GM21360 (cell line): ENCODE measurements at regions not wholly inside any gene's neighbourhood (a gene's known extent, or its start where the extent isn't known, plus 50 kb on each side); places are given as distances from the start of the nearest gene placed in this dataset.
A peak's percentile ranks its signal among the peaks of the same experiment; 100 is the strongest.
"Not testable (repeated sequence)": the region's sequence is repeated elsewhere in the genome, so short reads cannot be mapped to it uniquely, and the experiment has no call there.

ENCODE experiments used
- ATAC-seq: cut with Tn5 transposase; IDR thresholded peaks from one replicate; pipeline ENCODE4 v1.9.1; 2021; ENCODE audit warnings: mild to moderate bottlenecking, moderate library complexity; ENCODE audit not compliant: unreplicated experiment

GRCh38 chr4:26233350-26233749 lies 87.5 kb upstream of the RBPJ start:
- ATAC-seq: no peak

- ATAC-seq: no peak
Measured at GRCh38 chr4:26235500-26235899, 85.3 kb upstream of the RBPJ start.

- ATAC-seq: no peak
Measured at GRCh38 chr4:26237916-26238315, 82.9 kb upstream of the RBPJ start.

- no peak for ATAC-seq
Measured at GRCh38 chr4:26238426-26238777, 82.4 kb upstream of the RBPJ start.

GRCh38 chr4:26238778-26239679 lies 81.8 kb upstream of the RBPJ start:
- ATAC-seq: no peak

- ATAC-seq: no peak
Measured at GRCh38 chr4:26239801-26240200, 81.0 kb upstream of the RBPJ start.

DNA sequence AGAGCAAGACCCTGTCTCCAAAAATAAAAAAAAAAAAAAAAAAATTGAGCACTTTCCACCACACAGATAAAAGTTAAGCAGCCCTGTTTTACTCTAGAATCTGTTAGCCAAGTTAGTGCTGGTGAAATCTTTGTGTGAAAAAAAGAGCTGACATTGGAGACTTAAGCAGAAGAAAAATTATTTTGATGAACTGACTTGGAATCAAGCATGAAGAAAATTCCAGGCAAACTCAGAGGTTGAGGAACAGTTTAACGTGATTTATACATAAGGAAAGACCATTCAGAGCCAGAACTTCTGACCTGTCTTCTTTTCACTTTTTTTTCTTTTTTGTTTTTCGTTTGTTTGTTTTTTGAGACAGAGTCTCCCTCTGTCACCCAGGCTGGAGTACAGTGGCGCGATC lies 79.6 kb upstream of the RBPJ start:
- no peak for ATAC-seq

DNA sequence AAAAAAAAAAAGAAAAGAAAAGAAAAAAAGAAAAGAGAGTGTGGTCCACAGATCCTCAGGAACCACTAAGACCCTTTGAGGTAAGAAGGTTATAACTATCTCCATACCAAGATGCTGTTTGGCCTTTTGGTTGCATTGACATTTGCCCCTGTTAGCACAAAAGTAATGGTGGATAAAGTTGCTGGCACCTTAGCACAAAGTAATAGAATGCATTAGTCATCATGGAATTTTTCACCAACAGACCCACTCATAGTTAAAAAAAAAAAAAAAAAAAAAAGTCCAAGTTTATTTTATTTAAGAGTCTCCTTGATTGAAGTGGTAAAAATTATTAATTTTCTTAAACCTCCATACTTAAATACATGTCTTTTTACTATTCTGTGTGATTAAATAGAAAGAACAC lies 78.4 kb upstream of the RBPJ start:
- ATAC-seq: no peak

DNA sequence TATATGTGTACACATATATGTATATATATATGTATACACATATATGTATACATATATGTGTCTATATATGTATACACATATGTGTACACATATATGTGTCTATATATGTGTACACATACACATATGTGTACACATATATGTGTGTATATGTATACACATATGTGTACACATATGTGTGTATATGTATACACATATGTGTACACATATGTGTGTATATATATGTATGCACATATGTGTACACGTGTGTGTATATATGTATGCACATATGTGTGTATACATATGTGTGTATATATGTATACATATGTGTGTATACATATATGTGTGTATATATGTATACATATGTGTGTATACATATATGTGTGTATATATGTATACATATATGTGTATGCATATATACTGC lies 76.7 kb upstream of the RBPJ start:
- not testable (repeated sequence) for ATAC-seq

DNA sequence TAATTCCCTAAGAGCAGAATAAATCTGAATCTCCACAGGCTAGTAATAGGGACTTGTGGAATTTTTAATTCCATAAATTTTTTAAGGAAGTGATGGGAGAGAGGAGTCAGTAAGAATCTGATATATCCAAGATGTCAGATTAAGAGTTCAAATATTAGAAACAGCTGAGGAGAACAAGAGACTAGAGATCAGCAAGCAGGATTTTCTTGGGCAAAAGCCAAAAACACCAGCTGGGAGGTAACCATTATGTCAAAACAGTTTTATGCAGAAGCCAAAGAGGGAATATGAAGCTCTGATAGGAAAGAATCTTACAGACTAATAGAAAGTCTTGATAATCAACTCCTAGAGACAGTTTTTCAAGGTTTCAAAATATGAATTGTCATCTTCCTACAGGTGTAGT lies 72.2 kb upstream of the RBPJ start:
- no peak for ATAC-seq

GRCh38 chr4:26252349-26253025 lies 68.3 kb upstream of the RBPJ start:
- no peak for ATAC-seq

DNA sequence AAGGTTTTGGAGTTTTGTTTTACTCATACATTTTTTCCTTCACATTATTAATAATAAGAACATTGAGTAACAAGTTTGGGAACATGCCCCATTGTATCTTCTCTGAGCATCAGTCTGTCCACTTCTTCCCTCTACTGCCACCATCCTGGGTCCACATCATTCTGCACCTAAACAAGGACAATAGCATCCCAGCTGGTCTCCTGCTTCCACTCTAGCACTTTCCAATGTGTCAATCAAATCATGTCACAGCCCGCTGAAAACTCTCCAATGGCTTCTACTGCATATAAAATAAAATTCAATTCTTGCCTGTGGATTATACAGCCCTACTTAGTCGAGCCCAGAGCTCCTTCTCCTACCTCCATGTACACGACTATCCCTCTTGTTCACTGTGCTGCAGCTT lies 66.8 kb upstream of the RBPJ start:
- ATAC-seq: no peak

DNA sequence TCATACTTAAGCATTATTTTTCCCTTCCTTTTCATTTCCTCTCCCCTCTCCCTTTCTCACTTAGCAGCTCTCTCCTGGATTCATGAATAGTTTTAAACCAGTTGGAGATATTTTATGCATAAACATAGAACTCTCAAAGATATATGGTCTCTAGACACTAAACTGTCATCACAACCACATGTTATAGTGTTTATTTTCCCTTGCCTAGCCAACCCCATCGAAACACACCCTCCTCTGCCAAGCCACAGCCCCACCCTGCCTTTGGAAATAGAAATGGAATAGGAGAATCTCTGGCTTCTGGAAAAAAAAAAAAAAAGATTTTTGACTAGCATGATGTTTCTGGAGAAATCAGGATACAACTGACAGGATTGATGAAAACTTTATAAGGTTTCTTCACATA lies 64.8 kb upstream of the RBPJ start:
- no peak for ATAC-seq

DNA sequence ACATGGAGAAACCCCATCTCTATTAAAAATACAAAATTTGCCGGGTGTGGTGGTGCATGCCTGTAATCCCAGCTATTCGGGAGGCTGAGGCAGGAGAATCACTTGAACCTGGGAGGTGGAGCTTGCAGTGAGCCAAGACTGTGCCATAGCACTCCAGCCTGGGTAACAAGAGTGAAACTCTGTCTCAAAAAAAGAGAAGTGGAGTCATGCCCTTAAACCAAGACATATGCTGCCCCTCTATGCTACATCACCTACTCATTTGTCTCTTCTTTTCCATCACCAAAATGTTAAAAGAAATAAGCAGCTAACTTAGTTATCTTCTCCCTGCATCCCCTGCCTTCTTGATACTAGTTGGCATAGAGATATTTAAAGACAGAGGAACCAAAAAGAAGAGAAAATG lies 63.4 kb upstream of the RBPJ start:
- ATAC-seq: not testable (repeated sequence)

DNA sequence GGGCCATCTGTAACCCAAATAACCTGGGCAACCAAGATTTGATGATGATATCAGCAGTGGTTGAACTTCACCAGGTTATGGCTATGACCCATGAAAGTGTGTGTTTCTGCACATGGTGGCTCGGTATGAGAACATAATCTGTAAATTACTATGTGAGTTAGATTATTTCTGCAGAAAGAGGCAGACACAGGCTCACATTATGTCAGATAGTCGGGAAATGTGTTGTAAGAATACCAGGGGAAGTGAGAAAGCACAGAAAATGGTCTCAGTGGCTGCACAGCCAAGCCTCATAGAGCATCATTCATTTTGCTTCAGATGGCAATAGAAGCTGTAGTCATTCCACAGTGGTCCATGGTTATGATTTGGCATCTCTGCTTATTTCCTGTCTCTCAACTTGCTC lies 63.0 kb upstream of the RBPJ start:
- ATAC-seq: peak; percentile 91

DNA sequence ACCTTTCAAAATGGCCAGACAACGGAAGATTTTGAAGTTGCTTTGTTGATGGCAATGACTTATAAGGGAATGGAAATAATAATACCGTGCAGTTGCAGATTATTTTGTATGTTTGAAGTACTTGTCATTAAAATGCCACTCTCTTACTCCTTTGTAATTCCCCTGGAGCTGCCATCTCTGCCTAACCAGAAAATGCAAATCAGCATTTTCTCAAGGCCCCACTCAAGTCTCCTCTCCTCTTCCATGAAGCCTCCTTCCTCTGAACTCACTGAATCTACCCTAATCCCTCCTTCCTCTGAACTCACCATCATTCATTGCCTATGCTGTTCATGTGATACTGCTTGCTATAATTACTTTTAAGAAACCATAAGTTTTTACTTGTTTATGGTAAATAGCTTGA lies 60.2 kb upstream of the RBPJ start:
- ATAC-seq: no peak

DNA sequence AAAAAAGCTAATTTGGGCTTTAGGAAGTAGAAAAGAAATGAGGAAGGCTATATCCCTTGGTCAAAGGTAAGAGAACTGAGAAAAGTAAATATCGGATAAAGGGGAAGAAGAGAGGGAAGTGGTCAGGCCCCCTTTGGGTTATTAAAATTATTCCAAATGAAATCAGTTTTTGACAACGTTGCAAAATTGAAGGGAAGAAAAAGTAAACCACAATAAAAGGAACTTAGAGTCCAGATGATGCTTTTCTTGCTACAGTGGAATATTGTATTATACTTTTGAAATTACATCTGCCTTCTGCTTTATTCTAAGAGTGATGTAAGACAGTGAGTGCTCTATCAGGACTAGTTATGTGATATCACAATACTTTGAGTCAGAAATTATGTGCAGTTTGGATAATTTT lies 59.4 kb upstream of the RBPJ start:
- no peak for ATAC-seq

DNA sequence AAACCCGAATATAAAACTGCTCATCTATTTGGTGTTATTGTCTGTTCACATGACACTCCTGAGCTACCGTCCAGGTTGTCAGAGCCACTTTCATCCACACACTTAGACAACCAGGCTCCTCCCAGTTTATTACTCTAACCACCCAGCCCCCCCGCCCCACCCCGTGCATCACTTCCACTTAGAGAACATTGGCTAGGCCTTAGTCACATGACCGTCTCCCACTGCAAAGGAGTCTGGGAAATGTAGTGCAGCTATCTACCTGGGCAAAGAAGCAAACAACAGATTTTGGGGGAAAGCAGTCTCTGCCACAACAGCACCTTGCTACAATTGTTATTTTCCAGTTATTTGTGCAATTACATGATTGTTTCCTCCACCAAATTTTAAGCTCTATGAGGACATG lies 57.6 kb upstream of the RBPJ start:
- ATAC-seq: no peak

DNA sequence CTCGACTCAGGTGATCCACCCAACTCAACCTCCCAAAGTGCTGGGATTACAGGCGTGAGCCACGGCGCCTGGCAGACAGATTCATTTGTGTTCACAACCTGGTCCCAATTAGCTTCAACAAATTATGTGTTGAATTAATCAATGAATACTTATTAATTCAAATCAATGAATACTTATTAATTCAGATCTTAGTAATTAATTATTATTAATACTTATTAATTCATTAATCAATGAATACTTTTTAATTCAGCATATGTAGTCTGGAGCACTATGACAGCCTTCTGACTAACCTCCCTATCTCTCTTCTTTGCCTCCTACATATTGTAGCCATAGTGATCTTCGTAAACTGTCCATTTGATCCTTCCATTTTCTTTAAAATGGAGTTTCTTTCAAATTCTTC lies 56.7 kb upstream of the RBPJ start:
- ATAC-seq: no peak

DNA sequence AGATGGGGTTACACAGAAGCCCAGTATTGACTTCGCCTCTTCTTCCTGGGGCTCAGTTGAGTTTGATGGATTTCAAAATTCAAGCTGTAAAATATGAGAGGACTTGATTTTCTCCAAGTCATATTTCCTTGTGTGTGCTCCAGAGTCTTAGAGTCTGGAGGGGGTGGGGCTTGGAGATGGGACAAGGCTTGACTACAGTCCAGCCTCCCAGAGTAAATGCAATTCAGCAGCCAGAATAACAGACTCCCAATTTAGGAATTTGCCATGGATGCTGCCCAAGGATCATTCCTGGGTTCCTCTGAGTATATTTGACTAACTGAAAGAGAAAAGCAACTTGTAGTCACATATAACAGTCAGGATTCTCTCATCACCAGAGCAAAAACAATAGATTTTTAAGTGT lies 53.7 kb upstream of the RBPJ start:
- ATAC-seq: no peak

DNA sequence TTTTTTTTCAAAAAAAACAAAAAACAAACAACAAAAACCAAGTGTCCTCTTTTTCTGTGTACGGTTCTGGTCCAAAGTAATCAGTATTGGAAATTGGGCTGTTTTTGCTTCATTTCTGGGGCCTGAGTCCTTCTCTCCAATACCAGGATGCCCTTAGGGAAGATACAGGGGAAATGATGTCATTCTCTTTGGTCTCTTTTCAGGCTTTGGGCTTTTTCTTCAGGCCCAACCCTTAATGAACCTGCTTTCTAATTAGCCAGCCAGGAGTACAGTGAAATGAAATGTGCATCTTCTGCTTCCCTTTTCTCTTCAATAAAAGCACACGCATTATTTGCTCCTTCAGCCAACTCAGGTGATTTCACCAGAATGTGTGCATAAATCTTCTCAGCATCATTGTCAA lies 52.6 kb upstream of the RBPJ start:
- ATAC-seq: no peak

GRCh38 chr4:26269038-26269437 lies 51.8 kb upstream of the RBPJ start:
- no peak for ATAC-seq
